ENCODE measurements at regions not wholly inside any gene's neighbourhood (a gene's known extent, or its start where the extent isn't known, plus 50 kb on each side); places are given as distances from the start of the nearest gene placed in this dataset.

- DNase-seq (ENCODE audit: low spot score), result no peak
Observed at GRCh38 chr11:103662880-103663279, 373.6 kb upstream of the DDI1 start.

- DNase-seq (ENCODE audit: low spot score), result no peak
Observed at GRCh38 chr11:103668859-103669258, 367.6 kb upstream of the DDI1 start.

- no peak for DNase-seq (ENCODE audit: low spot score)
Observed at GRCh38 chr11:103671143-103671651, 365.2 kb upstream of the DDI1 start.

- no peak for DNase-seq (ENCODE audit: low spot score)
Observed at GRCh38 chr11:103673773-103674172, 362.7 kb upstream of the DDI1 start.

GRCh38 chr11:103676413-103676812 is 360.0 kb upstream of the DDI1 start:
- DNase-seq (ENCODE audit: low spot score), result no peak

GRCh38 chr11:103680826-103681225 is 355.6 kb upstream of the DDI1 start:
- no peak for DNase-seq (ENCODE audit: low spot score)

GRCh38 chr11:103681855-103682254 is 354.6 kb upstream of the DDI1 start:
- no peak for DNase-seq (ENCODE audit: low spot score)

GRCh38 chr11:103682318-103683184 is 353.9 kb upstream of the DDI1 start:
- DNase-seq (ENCODE audit: low spot score), result peak; percentile 93

GRCh38 chr11:103683576-103683975 is 352.9 kb upstream of the DDI1 start:
- no peak for DNase-seq (ENCODE audit: low spot score)

GRCh38 chr11:103688924-103689323 is 347.5 kb upstream of the DDI1 start:
- DNase-seq (ENCODE audit: low spot score), result no peak

GRCh38 chr11:103690356-103690755 is 346.1 kb upstream of the DDI1 start:
- DNase-seq (ENCODE audit: low spot score), result no peak

GRCh38 chr11:103696123-103696522 is 340.3 kb upstream of the DDI1 start:
- DNase-seq (ENCODE audit: low spot score), result no peak

- DNase-seq (ENCODE audit: low spot score), result no peak
Observed at GRCh38 chr11:103699216-103699615, 337.2 kb upstream of the DDI1 start.

- DNase-seq (ENCODE audit: low spot score), result no peak
Observed at GRCh38 chr11:103699656-103700055, 336.8 kb upstream of the DDI1 start.

GRCh38 chr11:103700622-103701021 is 335.8 kb upstream of the DDI1 start:
- DNase-seq (ENCODE audit: low spot score), result no peak

- no peak for DNase-seq (ENCODE audit: low spot score)
Observed at GRCh38 chr11:103703437-103703836, 333.0 kb upstream of the DDI1 start.

GRCh38 chr11:103703954-103704353 is 332.5 kb upstream of the DDI1 start:
- no peak for DNase-seq (ENCODE audit: low spot score)

GRCh38 chr11:103705642-103706041 is 330.8 kb upstream of the DDI1 start:
- no peak for DNase-seq (ENCODE audit: low spot score)

GRCh38 chr11:103709371-103709770 is 327.1 kb upstream of the DDI1 start:
- DNase-seq (ENCODE audit: low spot score), result no peak

- no peak for DNase-seq (ENCODE audit: low spot score)
Observed at GRCh38 chr11:103714246-103714645, 322.2 kb upstream of the DDI1 start.

- no peak for DNase-seq (ENCODE audit: low spot score)
Observed at GRCh38 chr11:103716363-103716762, 320.1 kb upstream of the DDI1 start.

GRCh38 chr11:103727262-103727661 is 309.2 kb upstream of the DDI1 start:
- no peak for DNase-seq (ENCODE audit: low spot score)

- no peak for DNase-seq (ENCODE audit: low spot score)
Observed at GRCh38 chr11:103729617-103730016, 306.8 kb upstream of the DDI1 start.
